ENCODE measurements at regions not wholly inside any gene's neighbourhood (a gene's known extent, or its start where the extent isn't known, plus 50 kb on each side); places are given as distances from the start of the nearest gene placed in this dataset.

DNA sequence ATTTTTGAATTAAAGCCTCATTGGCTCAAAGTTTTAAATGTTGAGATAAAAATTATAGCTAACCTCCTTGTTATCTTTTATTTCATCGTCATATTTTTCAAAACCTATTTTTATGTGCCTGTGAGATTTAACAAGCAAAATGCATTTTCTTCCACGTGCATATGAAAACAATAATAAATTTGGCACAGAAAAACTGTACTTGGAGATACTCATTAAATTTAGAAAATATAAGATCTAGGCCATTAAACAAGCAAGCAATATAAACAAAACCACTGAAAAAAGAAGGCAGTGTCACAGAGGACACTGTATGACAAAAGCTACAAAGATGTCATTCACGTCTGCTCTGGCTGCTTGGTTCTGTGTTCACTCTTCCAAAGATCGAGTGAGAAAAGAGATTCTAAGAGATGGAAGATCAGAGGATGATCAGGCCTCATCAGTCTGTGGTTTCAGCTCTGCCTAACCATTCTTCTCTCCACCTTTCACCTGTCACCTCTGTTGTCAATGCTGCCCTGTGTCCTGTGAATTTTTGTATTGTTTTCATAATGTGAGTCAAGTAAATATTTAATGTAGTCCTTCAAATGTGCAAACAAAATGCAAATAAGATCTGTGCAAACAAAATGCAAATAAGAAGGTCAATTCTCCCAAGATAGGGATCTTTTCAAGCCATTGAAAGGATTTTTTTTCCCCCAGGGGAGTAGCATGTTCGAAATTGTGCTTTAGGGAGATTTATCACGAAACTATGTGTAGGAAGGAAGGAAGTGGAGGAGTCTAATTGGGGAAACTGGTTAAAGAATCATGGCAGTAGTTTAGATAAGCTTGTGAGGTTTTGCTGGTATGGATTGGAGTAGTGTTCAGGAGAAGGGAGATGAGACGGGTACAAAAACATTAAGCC is 138.7 kb upstream of the RBMS1 start:
- DNase-seq (ENCODE audit: low spot score): peak; percentile 20

DNA sequence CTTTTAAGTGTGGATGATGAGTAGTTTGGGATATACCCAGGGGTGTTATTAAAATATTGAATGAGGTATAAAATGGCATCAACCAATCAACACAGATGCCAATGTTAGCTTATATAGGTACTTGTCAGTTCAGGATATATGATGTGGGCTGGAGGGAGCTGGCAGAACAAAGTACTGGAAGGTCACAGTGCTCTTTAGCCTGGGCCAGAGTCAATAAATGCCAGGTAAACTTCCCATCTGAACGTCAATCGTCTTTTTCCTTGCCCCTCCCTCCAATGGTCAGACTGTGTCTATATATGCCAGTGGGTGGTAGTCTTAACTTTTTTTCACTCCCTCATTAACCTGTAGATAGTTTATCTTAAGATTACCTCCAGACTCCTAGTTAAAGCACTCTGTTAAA is 140.8 kb upstream of the RBMS1 start:
- DNase-seq (ENCODE audit: low spot score): no peak

DNA sequence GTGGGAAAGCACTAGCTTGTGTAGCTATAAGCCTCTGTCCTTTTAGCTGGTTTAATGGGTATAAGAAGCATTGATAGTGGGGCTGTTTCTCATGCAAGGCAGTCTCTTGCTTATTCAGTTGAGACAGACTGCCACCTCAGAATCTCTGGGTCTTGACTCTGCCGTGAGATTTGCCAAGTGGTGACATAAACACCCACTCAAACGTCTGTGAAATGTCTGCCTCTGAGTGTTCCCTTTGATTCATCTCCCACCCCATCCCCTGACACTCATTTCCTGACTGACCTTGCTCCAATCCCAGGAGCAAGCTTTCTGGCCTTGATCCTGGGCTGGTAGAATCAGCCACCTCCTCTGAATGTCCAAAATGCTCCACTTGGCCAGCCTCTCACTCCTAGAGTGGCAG is 141.9 kb upstream of the RBMS1 start:
- no peak for DNase-seq (ENCODE audit: low spot score)

DNA sequence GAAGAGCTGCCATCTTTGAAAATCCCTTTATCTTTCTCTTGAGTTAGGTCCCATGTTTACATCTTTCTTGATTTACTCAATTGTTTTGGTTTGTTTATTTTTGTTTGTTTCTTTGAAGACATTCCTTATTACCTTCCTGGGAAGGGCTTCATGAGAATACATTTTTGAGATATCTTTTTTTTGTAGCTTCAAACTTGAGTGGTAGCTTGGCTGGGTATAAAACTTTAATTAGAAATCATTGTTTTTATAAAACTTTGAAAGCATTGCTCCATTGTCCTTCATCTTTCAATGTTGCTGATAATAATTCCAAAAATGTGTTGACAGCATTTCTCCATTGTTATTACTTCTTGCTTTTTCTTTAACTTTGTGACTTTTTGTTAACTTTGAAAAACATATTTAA is 145.9 kb upstream of the RBMS1 start:
- no peak for DNase-seq (ENCODE audit: low spot score)

DNA sequence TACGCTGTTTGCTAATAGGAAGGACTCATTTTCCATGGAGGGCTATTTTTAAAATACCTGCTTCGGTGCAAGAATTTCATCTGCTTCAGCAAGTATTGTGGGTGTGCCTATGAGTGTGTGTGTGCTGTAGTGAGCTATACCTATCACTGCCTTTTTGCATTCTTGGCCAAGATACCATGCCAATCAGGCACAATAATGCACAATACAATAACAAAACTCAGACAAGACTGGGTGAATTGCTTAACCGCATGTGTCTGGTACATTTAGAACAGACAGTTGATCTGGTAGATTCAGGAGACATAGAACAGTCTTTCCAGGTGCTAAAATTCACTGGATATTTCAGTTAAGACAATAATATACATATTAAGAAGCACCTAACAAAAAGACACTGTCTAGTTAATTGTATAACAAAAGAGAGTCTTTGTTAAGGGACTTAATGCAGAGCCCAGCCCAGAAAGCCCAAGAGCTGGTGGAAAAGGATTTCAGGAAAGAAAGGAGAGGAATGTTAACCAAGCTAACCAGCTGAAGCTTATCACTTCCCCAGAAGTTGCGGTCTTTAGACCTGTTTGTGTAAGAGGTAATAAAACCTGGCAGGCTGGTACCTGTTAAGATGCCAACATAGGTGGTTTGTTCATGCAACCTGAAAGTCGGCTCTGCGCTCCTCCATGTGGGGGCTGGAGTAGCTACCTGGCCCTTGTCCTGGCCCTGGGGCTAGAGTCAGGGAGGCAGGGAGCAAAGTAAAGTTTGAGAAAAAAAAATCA is 153.3 kb upstream of the RBMS1 start:
- no peak for DNase-seq (ENCODE audit: low spot score)

DNA sequence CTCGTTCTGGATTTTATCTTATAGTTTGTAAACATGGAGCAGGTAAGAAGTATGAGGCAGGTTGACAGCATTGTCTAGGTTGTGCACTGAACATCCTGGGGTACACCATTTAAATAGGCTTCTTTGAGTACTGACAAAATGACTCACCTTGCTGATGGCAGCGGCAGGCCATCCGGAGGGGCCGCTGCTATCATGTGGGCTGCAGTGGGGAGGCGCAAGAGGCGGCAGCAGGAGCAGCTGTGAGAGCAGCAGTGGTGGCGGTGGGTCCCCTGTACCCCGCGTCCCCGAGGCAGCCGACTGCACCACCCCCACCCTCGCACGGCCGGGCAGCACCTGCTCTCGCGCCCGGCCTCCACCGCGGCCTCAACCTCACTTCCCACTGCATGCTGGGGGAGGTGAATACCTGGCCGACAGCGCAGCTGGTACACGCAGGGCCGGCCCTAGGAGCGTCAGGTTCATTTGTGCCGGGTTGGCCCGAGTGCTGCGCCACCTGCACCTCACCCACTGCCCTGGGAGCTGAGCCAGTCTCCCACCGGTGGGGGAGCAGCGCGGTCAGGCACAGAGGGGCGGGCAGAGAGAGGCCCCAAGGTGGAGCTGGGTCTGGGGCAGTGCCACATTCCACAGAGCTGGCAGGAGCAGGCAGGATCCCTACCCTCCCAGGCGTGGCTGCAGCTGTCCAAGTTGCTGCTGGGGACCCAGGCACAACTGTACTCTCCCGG is 154.5 kb upstream of the RBMS1 start:
- DNase-seq (ENCODE audit: low spot score): no peak

DNA sequence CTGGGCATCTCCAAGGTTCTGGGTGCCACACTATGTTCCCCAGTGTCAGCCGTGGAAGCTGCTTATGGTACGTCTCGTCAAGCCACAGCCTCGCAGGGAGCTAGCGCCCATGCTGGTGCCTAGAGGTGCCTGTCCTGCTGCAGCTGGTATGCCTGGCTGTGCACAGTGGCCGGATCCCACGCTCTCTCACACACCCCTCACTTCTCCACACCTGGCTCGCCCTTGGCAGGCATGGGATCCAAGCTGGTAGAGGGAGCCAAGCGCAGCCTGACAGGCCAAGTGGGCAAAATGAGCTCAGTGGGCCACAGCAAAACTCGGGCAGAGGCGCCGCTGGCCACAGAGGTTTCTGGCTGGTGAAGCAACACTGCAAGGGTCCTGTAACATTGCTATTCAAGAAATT is 156.1 kb upstream of the RBMS1 start:
- no peak for DNase-seq (ENCODE audit: low spot score)

DNA sequence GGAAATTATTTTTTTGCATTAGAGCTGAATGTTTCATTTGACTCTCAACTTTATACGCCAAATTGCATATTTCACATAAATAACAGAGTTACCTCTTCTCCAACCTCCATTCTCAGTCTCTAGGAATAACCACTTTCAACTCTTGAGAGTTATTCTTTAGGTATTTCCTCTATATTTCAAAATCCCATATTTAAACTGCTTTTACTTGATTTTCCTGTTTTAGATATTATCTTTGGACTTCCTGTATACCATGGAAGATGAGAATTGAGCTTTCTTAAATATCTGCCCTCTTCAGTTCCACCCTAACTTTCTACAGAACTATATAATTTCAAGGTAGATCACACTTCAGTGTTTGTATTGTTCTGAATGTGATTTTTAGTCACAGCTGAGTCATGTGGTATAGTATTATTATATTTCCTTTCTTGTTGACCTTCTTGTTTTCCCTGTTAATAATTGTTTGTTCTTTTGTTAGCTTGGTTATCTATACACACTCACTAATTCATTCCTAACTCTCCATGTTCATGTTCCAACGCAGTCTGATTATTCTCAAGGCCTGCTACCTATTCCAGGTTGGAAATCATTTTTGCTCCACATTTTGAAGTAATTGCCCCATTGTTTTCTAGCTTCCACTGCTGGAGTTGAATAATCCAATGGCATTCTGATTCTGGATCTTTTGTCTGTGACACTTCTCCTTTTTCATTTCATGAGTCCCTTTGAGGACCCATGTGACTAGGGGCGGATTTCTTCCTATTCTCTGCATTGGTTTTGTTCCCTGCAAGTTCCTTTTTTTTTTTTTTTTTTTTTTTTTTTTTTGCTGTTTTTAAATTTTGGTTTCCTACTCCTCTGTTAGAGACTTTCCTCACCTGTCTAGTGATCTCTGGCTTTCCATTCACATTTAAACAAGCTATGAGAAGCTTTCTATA is 156.8 kb upstream of the RBMS1 start:
- DNase-seq (ENCODE audit: low spot score): no peak

DNA sequence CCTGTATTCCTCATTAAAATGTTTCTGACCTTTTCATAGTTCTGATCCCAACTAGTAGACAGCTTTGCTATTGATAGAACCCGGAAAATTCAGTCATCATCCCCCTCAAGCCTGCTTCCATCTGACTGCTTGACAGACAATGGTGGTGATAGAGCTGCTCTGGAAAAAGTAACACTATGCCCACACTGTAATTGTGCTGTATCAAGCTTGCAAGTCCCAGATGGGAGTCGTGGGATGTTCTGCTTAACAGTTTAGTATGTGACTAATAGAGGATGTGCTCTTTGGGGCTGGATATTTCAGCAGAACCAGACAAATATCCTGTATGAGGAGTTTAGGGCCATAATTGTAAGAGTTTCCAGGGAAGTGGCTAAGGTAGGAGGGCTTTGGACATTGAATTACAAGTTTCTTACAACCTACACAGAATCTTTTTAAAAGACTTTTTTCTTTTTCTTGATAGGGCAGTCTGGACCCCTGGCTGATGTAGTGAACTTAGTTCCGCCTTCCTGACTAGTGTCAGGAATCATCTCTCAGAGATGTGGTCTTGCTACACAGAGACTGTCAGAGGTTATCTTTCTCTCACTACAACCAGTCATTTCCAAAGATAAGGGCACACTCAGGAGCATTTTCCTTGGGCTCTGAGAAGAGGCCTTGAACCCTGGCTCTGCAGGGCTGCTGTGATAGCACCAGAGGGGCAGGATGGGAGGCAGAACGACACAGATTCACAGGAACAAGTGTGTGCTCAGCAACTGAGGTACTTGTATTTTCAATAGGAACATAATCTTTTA is 158.0 kb upstream of the RBMS1 start:
- DNase-seq (ENCODE audit: low spot score): no peak

DNA sequence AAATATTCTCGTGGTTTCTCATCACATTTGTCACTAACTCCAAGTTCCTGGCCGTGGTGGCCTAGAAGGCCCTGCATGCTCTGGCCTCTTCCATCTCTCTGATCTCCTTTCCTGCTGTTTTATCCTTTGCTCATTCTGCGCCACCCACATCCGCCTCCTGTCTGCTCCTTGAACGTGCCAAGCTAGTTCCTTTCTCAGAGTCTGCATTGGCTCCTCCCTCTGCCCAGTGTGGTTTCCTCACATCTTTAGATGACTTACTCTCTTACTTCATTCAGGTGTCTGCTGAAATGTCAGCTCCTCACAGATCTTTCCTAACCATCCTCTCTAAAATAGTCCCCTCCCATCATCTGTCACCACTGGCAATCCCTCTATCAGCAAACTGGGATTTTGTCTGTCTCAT is 158.6 kb upstream of the RBMS1 start:
- no peak for DNase-seq (ENCODE audit: low spot score)

DNA sequence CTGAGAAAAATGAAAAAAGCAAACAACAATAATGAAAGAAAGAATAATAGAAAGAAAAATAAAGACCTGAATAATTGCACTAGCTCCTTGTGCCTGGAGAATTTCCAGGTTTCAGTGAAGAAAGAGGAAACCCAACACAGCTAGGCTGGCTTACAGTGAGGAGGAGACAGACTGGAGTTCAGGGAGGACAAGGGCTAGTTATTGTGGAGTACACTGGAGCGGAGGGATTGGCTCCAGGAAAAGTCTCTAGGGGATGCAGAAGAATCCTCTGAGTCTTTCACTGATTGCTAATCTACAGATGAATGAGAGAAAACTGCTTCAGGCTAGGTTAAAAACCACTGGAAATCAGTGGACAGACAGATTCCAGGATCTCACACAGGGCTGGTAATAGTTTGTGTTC is 163.6 kb upstream of the RBMS1 start:
- no peak for DNase-seq (ENCODE audit: low spot score)

DNA sequence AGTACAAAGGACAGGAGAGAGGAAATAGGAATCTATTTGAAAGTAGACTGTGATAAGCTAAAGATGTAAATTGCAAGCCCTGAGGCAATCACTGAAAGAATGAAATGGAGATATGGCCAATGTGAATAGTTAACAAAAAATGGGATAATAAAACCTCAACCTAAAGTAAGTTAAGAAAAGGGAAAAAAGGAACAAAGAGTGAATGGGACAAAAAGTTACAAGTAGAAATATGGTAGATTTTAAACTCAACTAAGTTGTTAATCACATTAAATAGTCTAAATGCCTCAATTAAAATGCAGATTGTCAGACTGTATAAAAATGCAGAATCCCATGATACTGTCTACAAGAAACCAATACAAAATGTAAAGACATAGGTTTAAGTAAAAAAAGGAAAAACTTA is 165.2 kb upstream of the RBMS1 start:
- no peak for DNase-seq (ENCODE audit: low spot score)

DNA sequence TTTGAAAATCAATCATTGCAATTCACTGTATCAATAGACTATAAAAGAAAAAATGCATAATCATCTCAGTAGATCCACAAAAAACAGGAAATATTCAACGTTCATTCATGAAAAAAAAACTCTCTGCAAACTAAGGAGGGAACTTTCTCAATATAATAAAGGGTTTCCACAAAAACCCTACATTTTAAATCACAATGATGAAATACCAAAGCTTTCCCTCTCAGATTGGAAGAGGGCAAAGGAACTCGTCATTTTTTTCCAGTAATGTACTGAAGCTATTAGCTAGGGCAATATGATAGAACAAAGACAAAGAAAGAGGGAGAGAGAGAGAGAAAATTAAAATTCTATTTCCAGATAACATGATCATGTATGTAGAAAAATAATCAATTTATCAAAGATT is 167.1 kb upstream of the RBMS1 start:
- no peak for DNase-seq (ENCODE audit: low spot score)

DNA sequence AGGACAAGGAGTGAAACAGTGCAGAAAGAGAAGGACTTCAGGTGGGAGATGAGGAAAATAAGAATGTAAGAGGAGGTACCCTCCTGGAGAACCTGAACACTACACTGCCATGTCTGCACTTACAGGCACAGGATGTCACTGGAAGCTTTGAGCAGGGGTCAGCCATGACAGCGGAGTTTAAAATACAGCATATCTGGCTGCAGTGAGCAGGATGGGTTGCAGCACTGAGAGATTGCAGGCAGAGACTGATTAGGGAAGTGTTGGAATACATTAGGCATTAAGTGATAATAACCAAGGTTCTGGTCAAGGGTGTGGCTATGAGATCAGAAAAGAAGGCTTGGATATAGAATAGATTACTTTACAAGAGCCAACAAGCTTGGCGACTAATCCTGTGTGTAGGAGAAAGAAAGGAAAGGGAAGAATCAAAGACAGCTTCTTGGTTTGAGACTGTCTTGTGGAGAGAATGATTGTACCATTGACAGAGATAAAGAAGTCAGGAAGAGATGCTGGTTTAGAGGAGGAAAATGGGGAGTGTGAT is 171.1 kb upstream of the RBMS1 start:
- DNase-seq (ENCODE audit: low spot score): no peak

DNA sequence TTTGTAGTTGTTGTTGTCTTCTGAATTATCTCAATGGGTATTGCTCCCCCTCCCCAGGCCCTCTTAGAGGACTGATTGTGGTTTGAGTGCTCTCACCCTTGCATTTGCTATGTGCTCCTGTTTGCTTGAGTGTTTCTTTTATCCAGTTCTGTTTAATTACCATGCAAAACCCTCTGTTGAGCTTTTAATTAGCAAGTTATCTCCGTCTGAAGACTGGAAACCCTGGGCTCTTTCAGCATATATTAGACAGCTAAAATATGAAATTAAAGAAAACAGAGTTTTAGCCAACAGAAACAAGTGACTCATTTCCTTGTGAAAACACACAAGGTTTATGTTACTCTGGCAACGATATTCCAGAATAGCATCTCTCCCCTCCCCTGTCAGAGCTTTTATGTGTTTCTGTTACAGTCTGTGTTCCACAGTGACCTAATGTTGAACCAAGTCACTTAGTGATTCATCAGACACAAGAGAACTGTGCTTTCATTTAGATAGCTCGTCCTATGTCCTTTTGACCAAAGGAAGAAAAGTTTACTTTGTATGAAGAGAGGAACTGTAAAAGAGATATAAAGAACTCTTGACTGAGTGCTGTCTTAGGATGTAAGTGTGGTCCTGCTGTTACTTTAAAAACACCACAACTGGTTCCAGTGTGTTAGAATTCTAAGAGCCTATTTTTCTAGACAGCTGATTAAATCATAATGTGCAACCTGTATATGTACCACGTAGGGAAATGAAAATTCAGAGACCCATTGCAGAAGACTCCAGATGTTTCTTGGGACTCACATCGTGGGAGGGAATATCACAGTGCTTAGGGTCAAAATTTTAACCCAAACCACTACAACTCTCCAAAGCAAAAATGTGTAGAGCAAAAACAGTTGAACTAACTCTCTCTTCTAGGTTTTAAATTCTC is 172.8 kb upstream of the RBMS1 start:
- DNase-seq (ENCODE audit: low spot score): peak; percentile 8

DNA sequence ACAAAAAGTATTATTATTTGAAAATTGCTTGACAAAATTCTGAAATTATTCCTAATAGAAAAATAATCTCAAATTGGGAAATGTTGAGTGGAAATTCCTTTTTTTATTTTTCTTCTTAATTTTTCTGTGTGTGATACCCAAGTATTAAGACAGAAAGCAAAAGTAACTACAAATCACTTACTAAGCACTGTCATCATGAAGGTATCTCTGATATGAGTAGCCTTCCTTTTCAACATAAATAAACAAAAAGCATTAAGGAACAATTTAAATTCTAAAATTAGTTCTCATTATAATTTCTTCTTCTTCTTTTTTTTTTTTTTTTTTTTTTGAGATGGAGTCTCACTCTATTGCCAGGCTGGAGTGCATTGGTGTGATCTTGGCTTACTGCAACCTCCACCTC is 174.2 kb upstream of the RBMS1 start:
- no peak for DNase-seq (ENCODE audit: low spot score)

DNA sequence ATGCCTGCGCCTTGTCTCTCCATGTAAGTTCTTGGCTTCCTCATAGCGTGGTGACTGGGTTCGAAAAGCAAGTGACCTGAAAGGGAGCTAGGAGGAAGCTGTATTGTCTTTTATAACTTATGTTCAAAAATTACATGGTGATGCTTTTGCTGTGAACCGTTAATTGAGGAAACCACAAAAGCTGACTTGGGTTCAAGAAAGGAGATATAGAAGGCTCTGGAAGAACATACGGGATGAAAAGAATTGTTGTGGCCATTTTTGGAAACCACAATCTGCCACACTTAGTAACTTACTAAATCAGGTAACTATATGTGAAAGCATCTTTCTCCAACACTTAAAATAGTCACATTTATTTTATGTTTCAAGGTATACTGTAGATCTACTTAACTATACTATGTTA is 177.0 kb upstream of the RBMS1 start:
- no peak for DNase-seq (ENCODE audit: low spot score)

DNA sequence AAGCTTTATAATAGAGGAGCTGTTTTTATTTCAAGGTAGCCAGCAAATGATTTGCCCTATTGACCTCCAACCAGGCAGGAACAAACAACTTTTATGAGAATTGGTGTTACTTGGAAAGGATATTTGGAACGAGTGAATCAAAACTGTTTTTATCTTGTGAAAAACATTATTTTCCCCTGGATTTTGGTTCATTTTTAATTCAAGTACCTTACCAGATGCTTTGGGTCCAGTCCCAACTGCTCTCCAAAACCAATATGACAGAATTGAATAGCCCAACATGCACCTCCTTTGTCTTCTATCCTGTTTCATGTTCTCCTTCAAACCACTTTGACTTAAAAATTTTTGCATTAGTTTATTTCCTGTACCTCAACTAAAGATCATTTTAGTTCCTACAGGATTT is 178.6 kb upstream of the RBMS1 start:
- no peak for DNase-seq (ENCODE audit: low spot score)

DNA sequence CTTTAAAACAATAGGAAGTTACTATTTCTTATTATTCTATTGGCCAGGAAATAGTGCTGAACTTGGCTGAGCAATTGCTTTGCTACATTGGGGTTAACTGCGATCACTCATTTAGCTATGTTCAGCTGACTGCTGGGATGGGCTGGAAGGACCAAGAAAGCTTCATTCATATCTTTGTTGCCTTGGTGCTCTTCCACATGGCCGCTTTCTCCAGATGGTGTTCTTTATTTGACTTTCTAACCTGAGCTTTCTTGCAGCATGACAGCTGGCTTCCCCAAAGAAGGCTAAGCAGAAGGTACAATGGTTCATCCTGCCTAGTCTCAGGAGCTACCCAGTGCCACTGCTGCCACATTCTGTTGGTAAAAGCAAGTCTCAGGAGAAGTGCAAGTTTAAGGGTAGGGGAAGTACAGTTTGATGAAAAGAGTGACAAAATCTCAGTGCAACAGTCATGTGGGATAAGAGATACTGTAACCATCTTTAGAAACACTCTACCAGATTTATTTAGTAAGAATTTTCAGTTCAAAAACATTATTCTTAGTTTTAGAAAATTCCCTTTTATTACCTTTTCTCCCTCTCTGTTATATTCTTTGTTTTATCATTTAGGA is 180.6 kb upstream of the RBMS1 start:
- no peak for DNase-seq (ENCODE audit: low spot score)

All from globus pallidus (tissue), 1 donor.